Activated gamma-delta T cell treated with Interleukin-2 at 50 U/mL for 16 hours (primary cell): ENCODE measurements at regions not wholly inside any gene's neighbourhood (a gene's known extent, or its start where the extent isn't known, plus 50 kb on each side); places are given as distances from the start of the nearest gene placed in this dataset.

Source experiments
- DNase-seq: peaks from one replicate; pipeline ENCODE4 v3.0.0-alpha.2; 2020

DNA sequence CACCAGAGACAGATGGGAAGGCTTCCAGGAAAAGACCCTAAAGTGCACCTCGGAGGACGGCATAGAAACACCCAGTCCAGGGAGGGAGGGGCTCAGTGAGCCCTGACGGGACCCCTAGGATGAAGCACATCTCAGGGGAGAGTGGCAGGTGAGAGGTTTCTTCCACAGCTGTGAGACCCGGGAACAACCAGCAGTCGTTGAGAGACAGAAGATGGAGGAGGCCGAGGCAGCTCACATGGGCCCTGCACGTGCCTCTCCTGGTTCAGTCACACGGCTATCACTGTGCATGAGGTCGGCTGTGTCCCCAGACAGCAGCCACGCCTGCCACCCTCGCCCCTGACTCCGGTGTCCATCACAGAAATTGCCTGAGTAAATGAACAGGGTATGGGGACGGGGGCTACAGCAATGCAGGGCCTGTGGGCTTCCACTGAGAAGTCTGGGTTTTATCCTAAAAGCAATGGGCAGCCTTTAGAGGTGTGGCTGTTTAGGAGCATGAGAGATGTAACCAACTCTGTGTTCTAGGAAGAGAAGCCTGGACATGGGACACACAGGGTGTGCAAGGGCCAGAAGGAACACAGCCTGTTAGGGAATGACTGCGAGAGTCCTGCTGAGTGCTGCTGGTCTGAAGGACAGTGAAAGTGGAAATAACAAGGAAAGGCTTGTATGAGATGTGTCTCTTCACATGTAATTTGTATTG is 102.0 kb downstream of the TMEM18 start:
- no peak for DNase-seq

GRCh38 chr2:573805-574392 is 103.3 kb downstream of the TMEM18 start:
- DNase-seq: no peak

GRCh38 chr2:573025-573424 is 104.2 kb downstream of the TMEM18 start:
- DNase-seq: no peak

DNA sequence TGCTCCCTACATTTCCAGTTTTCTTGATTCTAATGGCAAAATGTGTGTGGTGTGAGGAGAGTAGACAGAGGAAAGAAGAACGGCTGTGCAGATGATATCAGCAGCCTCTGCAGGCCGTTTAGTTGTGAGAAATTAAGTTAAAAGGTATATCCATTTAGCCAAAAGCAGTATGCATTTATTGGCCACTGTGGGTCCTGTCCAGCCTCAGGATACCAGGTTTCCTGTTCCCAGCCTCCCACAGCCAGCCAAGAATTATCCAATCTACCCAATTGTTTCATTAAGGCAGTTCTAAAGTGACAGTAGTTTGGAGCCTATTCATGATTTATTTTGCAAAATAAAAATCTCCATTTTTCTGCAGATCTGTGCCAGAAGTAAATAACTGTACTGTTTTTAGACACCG is 107.5 kb downstream of the TMEM18 start:
- DNase-seq: no peak

GRCh38 chr2:568639-569235 is 108.5 kb downstream of the TMEM18 start:
- DNase-seq: no peak

GRCh38 chr2:567865-568638 is 109.2 kb downstream of the TMEM18 start:
- no peak for DNase-seq

GRCh38 chr2:567496-567864 is 109.7 kb downstream of the TMEM18 start:
- DNase-seq: no peak

DNA sequence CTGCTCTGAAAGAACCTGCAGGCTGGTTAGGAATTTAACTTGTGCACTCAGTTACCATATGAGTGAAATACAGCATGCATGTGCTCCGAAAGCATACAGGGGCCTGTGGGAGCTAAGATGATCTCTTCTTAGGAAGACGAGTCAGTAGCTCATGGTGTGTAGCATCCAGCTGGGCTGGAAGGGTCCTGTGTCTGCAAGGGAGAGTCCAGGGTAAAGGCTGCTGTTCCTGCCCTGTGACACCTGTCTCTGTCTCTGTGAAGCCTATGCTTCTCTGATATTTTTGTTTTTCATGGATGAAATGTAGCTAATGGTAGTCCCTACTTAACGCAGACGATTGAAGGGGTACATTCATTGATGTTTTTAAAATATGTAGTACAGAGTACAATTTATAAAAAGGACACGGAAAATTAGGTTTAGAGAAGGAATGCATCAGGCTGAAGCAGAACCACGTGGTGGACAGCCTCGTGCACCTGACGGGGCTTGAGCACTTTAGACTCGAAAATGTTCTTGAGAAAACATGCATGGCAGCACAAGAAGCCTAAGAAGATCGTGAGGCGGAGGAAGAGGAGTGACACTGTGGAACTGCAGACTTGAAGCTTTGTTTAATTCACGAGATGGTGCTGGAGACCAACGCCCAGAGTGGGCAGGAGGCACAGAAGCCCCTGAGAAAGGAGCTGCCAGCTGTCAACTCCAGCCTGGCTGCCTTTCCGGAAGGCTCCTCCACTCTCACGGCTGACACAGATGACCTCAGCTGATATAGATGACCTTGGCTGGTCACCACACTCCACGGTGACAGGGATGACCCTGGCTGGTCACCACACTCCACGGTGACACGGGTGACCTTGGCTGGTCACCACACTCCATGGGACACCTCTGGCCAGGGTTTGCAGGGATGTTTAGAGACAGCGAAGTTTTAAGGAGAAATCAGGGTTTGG is 110.6 kb downstream of the TMEM18 start:
- DNase-seq: no peak

DNA sequence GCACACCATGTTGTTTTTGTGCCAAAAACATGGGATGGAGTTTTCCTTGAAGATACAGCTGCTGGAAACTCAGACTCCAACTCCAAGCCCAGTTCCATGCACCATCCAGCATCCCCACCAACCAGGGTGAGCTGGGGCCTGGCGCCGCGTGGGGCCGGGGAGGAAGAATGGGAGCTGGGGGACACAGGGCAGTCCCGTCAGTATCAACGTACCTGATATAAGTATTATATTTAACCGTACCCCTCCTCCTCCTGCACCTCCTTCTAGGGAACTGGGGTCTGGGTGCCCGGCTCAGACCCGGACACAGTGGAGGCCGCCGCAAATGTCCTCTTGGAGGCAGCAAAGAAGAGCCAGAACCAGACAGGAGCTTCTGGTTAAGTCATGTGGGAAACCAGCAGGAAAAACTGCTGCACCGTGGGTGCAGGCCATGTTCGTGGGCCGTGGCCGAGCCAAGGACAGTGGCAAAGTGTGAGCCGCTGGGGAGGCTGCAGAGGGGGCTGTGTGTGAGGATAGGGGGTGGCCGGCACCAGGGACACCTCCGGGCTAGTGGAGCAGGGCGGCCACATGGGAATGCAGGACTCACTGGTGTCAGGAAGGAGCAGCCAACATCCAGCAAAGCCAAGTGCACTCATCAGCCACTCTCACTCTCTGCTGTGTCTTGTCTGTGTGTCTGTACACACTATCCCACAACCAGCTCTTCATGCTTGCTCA is 112.6 kb downstream of the TMEM18 start:
- DNase-seq: no peak

- no peak for DNase-seq
These were observed 113.7 kb downstream of the TMEM18 start for GRCh38 chr2:563512-563911.

GRCh38 chr2:562391-563364 is 114.5 kb downstream of the TMEM18 start:
- DNase-seq: no peak

DNA sequence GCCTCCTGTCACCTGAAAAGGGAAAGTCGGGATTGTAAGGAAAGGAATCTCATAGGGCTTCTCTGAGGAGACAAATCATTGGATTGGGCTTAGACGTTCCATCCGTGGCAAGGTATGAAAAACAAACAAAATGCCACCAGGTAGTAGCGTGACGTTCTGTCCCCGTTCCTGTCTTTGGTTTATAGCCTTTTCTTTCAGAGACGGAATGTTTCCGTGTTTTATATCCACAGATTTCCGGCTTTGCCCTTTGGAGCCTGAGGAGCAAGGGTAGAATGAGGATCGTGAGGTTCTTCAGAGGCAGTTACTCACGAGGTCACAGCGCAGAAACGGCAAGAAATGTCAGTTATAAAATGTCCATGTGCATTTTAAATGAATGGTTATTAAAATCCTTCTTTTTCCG is 118.3 kb downstream of the TMEM18 start:
- DNase-seq: no peak

DNA sequence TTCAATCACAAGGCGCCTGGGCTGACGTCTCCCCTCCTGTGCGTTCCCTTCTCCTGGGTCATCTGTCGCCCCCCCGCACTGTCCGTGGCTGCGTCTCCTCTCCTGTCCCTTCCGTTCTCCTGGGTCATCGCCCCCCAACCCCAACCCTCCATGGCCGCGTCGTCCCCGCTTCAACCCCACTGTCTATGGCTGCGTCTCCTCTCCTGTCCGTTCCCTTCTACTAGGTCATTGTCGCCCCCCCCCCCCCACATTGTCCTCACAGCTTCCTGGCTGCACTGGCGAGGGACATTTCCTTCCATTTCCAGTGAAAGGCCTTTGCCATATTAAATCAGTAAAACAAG is 118.9 kb downstream of the TMEM18 start:
- no peak for DNase-seq

GRCh38 chr2:557635-558301 is 119.4 kb downstream of the TMEM18 start:
- DNase-seq: no peak

DNA sequence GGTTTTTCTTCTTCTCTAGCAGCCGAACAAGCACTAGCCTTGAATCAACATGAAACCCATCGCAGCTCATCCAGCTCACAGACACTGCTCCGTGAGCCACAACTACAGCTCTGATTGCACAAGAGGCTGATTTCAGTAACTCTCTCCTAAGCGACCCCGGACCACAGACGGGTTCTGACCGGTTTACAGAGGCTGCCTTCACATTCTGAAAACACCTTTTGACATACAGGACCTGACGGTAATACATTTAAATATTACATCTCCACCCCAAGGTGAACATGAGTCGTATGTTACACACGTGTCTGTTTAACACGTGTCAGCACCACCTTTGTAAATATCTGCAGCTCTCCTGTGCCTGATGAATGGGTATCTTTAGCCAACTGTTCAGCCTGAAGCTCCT is 120.7 kb downstream of the TMEM18 start:
- DNase-seq: no peak

GRCh38 chr2:555164-555922 is 121.9 kb downstream of the TMEM18 start:
- DNase-seq: no peak

DNA sequence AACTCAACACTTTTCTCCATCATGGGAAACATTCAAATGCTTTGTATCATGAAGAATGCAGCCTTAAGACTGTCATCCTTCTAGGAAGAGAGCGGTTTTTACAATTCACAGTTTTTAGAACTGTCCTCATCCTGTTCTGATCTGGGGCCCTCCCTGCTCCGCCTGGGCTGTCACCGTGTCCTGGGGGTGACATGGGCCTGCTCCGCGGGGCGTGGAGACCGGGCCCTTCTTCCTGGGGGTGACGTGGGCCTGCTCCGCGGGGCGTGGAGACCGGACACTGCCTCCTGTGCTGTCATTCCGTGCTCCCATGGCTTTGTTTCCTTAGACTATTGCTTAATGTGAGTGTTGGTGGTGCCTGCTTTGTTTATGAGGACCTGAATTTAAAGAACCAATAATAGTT is 122.8 kb downstream of the TMEM18 start:
- no peak for DNase-seq

- no peak for DNase-seq
These were observed 124.3 kb downstream of the TMEM18 start for GRCh38 chr2:552906-553305.

DNA sequence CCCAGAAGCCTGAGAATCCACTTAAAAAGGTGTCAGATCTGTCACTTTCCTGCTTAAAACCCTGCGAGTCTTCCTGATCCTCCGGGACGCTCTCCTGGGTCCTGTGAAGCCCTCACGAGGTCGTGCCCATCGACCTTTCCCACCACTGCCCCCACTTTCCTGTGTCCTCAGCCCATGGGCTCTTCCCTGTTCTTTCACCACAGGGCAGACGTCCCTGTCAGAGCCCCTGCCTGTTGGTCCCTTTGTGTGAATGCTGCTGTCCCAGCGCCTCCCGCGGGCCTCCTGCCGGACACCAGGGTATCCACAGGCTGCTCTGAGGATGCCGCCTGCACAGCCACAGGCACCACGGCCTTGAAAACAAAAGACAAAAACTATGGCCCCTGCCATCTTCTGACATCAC is 125.6 kb downstream of the TMEM18 start:
- no peak for DNase-seq
